Ishikawa (cell line): ENCODE measurements at regions not wholly inside any gene's neighbourhood (a gene's known extent, or its start where the extent isn't known, plus 50 kb on each side); places are given as distances from the start of the nearest gene placed in this dataset.

Experiments
- CEBPB ChIP-seq: IDR thresholded peaks from 2 replicates; pipeline ENCODE4 v1.6.1; 2012
- CREB1 ChIP-seq: IDR thresholded peaks from 2 replicates; pipeline ENCODE4 v1.6.1; 2012; ENCODE audit warnings: low read depth
- EGR1 ChIP-seq: IDR thresholded peaks from 2 replicates; pipeline ENCODE4 v1.6.1; 2012
- EP300 ChIP-seq: IDR thresholded peaks from 2 replicates; pipeline ENCODE4 v1.6.1; 2012; ENCODE audit warnings: borderline replicate concordance
- FOXM1 ChIP-seq: IDR thresholded peaks from 2 replicates; pipeline ENCODE4 v1.6.1; 2012; ENCODE audit warnings: low read depth, borderline replicate concordance
- NFIC ChIP-seq: IDR thresholded peaks from 2 replicates; pipeline ENCODE4 v1.6.1; 2012
- RAD21 ChIP-seq: IDR thresholded peaks from 2 replicates; pipeline ENCODE4 v1.6.1; 2012; ENCODE audit warnings: low read depth
- TAF1 ChIP-seq: IDR thresholded peaks from 2 replicates; pipeline ENCODE4 v1.6.1; 2012; ENCODE audit warnings: low read depth, mild to moderate bottlenecking
- TCF12 ChIP-seq: IDR thresholded peaks from 2 replicates; pipeline ENCODE4 v1.6.1; 2012; ENCODE audit warnings: low read depth
- TEAD4 ChIP-seq: IDR thresholded peaks from 2 replicates; pipeline ENCODE4 v1.6.1; 2012
- YY1 ChIP-seq: IDR thresholded peaks from 2 replicates; pipeline ENCODE4 v1.6.1; 2012; ENCODE audit warnings: low read depth
- ZBTB7A ChIP-seq: IDR thresholded peaks from 2 replicates; pipeline ENCODE4 v1.6.1; 2012; ENCODE audit warnings: low read depth
- TF ChIP-seq, protein P1 (sequence below): IDR thresholded peaks from 2 replicates; pipeline ENCODE4 v1.6.1; 2012
- TF ChIP-seq, protein P2 (sequence below): IDR thresholded peaks from 2 replicates; pipeline ENCODE4 v1.6.1; 2012; ENCODE audit warnings: low read depth, mild to moderate bottlenecking
- TF ChIP-seq, protein P3 (sequence below): IDR thresholded peaks from 2 replicates; pipeline ENCODE4 v1.6.1; 2012

DNA sequence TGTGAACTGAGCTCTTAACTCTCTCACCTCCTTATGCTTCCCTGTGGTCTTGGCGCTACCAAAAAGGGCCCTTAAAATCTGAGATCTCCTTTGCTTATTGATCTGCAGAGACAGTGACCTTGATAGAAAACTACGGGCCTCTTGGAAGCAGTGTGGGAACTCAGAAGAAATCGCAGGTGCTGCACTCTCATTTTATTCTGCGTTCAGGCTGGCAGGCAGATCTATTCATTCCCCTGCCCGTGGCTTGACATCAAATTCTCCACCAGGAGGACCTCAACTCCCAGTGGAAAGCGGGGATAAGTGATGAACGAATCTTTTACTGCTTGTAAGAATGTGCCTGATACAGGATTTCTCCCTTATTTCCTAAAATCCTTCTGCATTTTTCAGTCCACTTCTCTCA, 143.2 kb upstream of the SEL1L start:
- TF ChIP-seq TEAD4 (no peak), TAF1 (no peak), EP300 (no peak), TCF12 (no peak), ZBTB7A (no peak), FOXM1 (no peak), RAD21 (no peak), CEBPB (no peak), CREB1 (no peak), EGR1 (no peak), NFIC (no peak), YY1 (no peak)
- TF ChIP-seq, protein P1, sequence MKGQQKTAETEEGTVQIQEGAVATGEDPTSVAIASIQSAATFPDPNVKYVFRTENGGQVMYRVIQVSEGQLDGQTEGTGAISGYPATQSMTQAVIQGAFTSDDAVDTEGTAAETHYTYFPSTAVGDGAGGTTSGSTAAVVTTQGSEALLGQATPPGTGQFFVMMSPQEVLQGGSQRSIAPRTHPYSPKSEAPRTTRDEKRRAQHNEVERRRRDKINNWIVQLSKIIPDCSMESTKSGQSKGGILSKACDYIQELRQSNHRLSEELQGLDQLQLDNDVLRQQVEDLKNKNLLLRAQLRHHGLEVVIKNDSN = no peak
- TF ChIP-seq, protein P2, sequence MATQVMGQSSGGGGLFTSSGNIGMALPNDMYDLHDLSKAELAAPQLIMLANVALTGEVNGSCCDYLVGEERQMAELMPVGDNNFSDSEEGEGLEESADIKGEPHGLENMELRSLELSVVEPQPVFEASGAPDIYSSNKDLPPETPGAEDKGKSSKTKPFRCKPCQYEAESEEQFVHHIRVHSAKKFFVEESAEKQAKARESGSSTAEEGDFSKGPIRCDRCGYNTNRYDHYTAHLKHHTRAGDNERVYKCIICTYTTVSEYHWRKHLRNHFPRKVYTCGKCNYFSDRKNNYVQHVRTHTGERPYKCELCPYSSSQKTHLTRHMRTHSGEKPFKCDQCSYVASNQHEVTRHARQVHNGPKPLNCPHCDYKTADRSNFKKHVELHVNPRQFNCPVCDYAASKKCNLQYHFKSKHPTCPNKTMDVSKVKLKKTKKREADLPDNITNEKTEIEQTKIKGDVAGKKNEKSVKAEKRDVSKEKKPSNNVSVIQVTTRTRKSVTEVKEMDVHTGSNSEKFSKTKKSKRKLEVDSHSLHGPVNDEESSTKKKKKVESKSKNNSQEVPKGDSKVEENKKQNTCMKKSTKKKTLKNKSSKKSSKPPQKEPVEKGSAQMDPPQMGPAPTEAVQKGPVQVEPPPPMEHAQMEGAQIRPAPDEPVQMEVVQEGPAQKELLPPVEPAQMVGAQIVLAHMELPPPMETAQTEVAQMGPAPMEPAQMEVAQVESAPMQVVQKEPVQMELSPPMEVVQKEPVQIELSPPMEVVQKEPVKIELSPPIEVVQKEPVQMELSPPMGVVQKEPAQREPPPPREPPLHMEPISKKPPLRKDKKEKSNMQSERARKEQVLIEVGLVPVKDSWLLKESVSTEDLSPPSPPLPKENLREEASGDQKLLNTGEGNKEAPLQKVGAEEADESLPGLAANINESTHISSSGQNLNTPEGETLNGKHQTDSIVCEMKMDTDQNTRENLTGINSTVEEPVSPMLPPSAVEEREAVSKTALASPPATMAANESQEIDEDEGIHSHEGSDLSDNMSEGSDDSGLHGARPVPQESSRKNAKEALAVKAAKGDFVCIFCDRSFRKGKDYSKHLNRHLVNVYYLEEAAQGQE = no peak
- TF ChIP-seq, protein P3, sequence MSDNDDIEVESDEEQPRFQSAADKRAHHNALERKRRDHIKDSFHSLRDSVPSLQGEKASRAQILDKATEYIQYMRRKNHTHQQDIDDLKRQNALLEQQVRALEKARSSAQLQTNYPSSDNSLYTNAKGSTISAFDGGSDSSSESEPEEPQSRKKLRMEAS = no peak

DNA sequence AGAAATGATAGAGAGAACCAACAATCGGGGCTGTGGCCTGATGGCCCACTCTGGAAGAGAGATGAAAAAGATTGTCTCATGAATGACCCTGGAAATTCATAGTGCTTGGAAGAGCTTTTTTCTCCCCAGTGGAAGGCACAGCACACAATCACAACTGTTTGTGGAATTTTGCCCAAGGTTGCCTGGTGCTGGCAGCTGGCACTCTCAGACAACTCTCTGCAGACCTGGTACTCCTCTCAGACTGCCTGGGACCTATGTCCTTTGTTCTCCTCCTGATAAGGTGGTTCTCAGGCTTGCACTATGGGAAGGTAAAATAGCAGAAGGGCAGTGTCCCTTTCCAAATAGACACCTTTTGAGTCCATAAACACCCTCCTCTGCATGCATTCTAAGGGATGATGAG, 144.1 kb upstream of the SEL1L start:
- TF ChIP-seq FOXM1 = no peak
- no peak for TF ChIP-seq NFIC
- no peak for TF ChIP-seq TCF12
- no peak for TF ChIP-seq CREB1
- no peak for TF ChIP-seq EP300
- no peak for TF ChIP-seq RAD21
- TF ChIP-seq, protein P1 = no peak
- TF ChIP-seq, protein P3 = no peak
- no peak for TF ChIP-seq TEAD4
- TF ChIP-seq CEBPB = no peak
- no peak for TF ChIP-seq TAF1
- TF ChIP-seq YY1 = no peak

DNA sequence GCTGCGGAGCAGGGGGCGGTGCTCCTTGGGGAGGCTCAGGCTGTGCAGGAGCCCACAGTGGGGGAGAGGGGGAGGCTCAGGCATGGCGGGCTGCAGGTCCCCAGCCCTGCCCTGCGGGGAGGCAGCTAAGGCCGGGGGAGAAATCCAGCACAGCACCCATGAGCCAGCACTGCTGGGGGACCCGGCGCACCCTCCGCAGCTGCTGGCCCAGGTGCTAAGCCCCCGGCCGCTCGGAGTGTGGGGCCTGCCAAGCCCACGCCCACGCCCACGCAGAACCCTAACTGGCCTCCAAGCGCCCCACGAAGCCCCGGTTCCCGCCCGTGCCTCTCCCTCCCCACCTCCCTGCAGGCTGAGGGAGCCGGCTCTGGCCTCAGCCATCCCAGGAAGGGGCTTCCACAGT, 145.6 kb upstream of the SEL1L start:
- TF ChIP-seq YY1 (no peak), EP300 (no peak), CREB1 (no peak), FOXM1 (no peak), RAD21 (no peak), NFIC (no peak), TAF1 (no peak), TEAD4 (no peak), CEBPB (no peak)

DNA sequence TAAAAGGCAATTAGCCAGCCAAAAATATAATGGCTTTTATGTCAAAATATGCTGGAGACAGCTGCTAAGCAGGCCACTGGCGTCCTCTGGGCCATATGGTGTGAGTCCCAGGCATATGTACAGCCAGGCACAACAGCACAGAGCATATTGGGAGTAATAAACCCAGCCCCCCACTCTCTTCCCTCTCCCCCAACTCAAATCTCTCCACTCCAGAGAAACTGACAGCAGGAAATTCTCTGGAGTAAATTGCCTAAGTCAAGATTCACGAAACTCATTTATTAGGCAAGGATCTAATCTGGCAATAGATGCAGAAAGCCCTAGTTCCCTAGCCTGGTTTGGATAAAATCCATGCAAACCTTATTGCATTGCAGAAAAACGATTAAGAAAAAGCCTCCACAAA, 147.9 kb upstream of the SEL1L start:
- TF ChIP-seq FOXM1 = no peak
- TF ChIP-seq, protein P3 = no peak
- no peak for TF ChIP-seq YY1
- TF ChIP-seq EGR1 = no peak
- no peak for TF ChIP-seq CEBPB
- TF ChIP-seq TAF1 = no peak
- no peak for TF ChIP-seq RAD21
- no peak for TF ChIP-seq TEAD4
- no peak for TF ChIP-seq ZBTB7A
- TF ChIP-seq, protein P2 = no peak
- TF ChIP-seq, protein P1 = no peak
- no peak for TF ChIP-seq NFIC
- no peak for TF ChIP-seq CREB1
- TF ChIP-seq EP300 = no peak
- no peak for TF ChIP-seq TCF12

DNA sequence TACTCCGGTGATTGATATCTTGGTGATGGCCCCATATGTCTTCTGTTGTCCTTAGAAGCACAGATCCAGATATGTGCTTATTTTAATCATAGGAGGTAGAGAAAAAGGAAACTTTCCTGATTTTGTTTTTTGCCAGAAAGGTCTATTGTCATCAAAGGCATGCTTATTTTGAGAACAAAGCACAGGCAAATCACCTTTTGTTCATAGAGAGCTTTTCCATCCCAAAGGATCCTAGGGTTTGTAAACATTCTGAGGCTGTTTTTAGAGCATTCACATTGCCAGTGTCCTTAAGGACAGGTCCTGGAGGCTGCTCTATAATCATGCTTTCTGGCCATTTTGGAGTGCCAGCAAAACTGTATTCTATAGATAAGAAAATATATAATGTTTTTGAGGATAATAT, 148.5 kb upstream of the SEL1L start:
- no peak for TF ChIP-seq TCF12
- no peak for TF ChIP-seq ZBTB7A
- no peak for TF ChIP-seq CEBPB
- TF ChIP-seq, protein P3 = no peak
- no peak for TF ChIP-seq TAF1
- no peak for TF ChIP-seq FOXM1
- TF ChIP-seq, protein P1 = no peak
- TF ChIP-seq CREB1 = no peak
- TF ChIP-seq EGR1 = no peak
- no peak for TF ChIP-seq EP300
- no peak for TF ChIP-seq RAD21
- TF ChIP-seq NFIC = no peak
- TF ChIP-seq, protein P2 = no peak
- no peak for TF ChIP-seq YY1
- TF ChIP-seq TEAD4 = no peak
